Upper lobe of left lung (tissue), 4 donors: ENCODE measurements at regions not wholly inside any gene's neighbourhood (a gene's known extent, or its start where the extent isn't known, plus 50 kb on each side); places are given as distances from the start of the nearest gene placed in this dataset.

Source experiments
- CTCF ChIP-seq, 6 experiments: fragments of 450-650 bp in 4 of 6; fragments of 200-600 bp in 2 of 6; sonication (generic) in 2 of 6; IDR thresholded peaks; one replicate each; pipeline ENCODE4 v1.5.1; 2016 to 2019; ENCODE audit warnings: antibody characterized with exemption in 6 of 6
- EP300 ChIP-seq, 4 donors: sonication (generic); formaldehyde crosslinking; IDR thresholded peaks; one replicate each; pipeline ENCODE4 v1.5.1; 2017; ENCODE audit warnings: antibody characterized with exemption in 4 of 4, control low read depth in 2 of 4
- POLR2A ChIP-seq, 4 donors: fragments of 450-650 bp; IDR thresholded peaks; one replicate each; pipeline ENCODE4 v1.5.1; 2016 to 2017; ENCODE audit warnings: antibody characterized with exemption in 4 of 4, mild to moderate bottlenecking in 2 of 4
- POLR2AphosphoS5 ChIP-seq, 2 donors: sonication (generic); formaldehyde crosslinking; IDR thresholded peaks; one replicate each; pipeline ENCODE4 v1.5.1; 2017; ENCODE audit warnings: antibody characterized with exemption in 2 of 2

- TF ChIP-seq CTCF (IDR thresholded peaks at IDR 0.05) = no peak
- TF ChIP-seq POLR2AphosphoS5 (IDR thresholded peaks at IDR 0.05) = no peak
- TF ChIP-seq EP300 (IDR thresholded peaks at IDR 0.05) = no peak
- no peak for TF ChIP-seq POLR2A (IDR thresholded peaks at IDR 0.05)
Observed at GRCh38 chr12:89995870-89996269, 287.2 kb upstream of the ATP2B1 start.
